ENCODE measurements at regions not wholly inside any gene's neighbourhood (a gene's known extent, or its start where the extent isn't known, plus 50 kb on each side); places are given as distances from the start of the nearest gene placed in this dataset.

GRCh38 chr10:10883737-10884136 lies 133.9 kb upstream of the CELF2 start:
- Mint-ChIP-seq H3K27ac (no peak overlapping the region), H3K9me3 (peaks cover 7% of the 10 kb centered on the region), H3K36me3 (peaks cover 4% of the 10 kb centered on the region), H3K27me3 (peaks cover 12% of the 10 kb centered on the region), H3K4me3 (no peak overlapping the region), H3K4me1 (no peaks in the 10 kb centered on the region)
- DNase-seq (ENCODE audit: low spot score in 2 of 2), result no peak
- no peak for ATAC-seq (ENCODE audit: low read depth)

GRCh38 chr10:10886861-10887531 lies 130.7 kb upstream of the CELF2 start:
- no peak overlapping the region for H3K27ac Mint-ChIP-seq
- DNase-seq (ENCODE audit: low spot score in 2 of 2) (no peak), ATAC-seq (ENCODE audit: low read depth) (no peak)
- peaks cover 7% of the 10 kb centered on the region for H3K9me3 Mint-ChIP-seq
- peaks cover 4% of the 10 kb centered on the region for H3K36me3 Mint-ChIP-seq
- no peak overlapping the region for H3K4me3 Mint-ChIP-seq
- H3K27me3 Mint-ChIP-seq, result peaks cover 12% of the 10 kb centered on the region
- no peaks in the 10 kb centered on the region for H3K4me1 Mint-ChIP-seq

GRCh38 chr10:10891124-10892082 lies 126.3 kb upstream of the CELF2 start:
- ATAC-seq (ENCODE audit: low read depth) (no peak), DNase-seq (ENCODE audit: low spot score in 2 of 2) (no peak)
- H3K4me1 Mint-ChIP-seq, result no peaks in the 10 kb centered on the region
- H3K27ac Mint-ChIP-seq, result no peak overlapping the region
- H3K4me3 Mint-ChIP-seq, result no peak overlapping the region
- H3K27me3 Mint-ChIP-seq, result peaks cover 10% of the 10 kb centered on the region
- peaks cover 5% of the 10 kb centered on the region for H3K9me3 Mint-ChIP-seq
- no peaks in the 10 kb centered on the region for H3K36me3 Mint-ChIP-seq

GRCh38 chr10:10892290-10892875 lies 125.3 kb upstream of the CELF2 start:
- DNase-seq (ENCODE audit: low spot score in 2 of 2) (no peak), ATAC-seq (ENCODE audit: low read depth) (no peak)
- Mint-ChIP-seq H3K4me3 (no peak overlapping the region), H3K9me3 (peaks cover 5% of the 10 kb centered on the region), H3K4me1 (no peaks in the 10 kb centered on the region), H3K27ac (no peak overlapping the region), H3K36me3 (no peaks in the 10 kb centered on the region), H3K27me3 (peaks cover 10% of the 10 kb centered on the region)

GRCh38 chr10:10897400-10897799 lies 120.3 kb upstream of the CELF2 start:
- Mint-ChIP-seq H3K4me3 (no peak overlapping the region), H3K9me3 (peaks cover 5% of the 10 kb centered on the region), H3K4me1 (no peaks in the 10 kb centered on the region), H3K27ac (no peak overlapping the region), H3K36me3 (no peaks in the 10 kb centered on the region), H3K27me3 (peaks cover 10% of the 10 kb centered on the region)
- ATAC-seq (ENCODE audit: low read depth) (no peak), DNase-seq (ENCODE audit: low spot score in 2 of 2) (no peak)

- Mint-ChIP-seq H3K27ac (no peak overlapping the region), H3K9me3 (no peaks in the 10 kb centered on the region), H3K4me3 (no peak overlapping the region), H3K4me1 (no peaks in the 10 kb centered on the region), H3K27me3 (peaks cover 8% of the 10 kb centered on the region), H3K36me3 (no peaks in the 10 kb centered on the region)
- ATAC-seq (ENCODE audit: low read depth) (no peak), DNase-seq (ENCODE audit: low spot score in 2 of 2) (no peak)
These were observed 115.8 kb upstream of the CELF2 start for GRCh38 chr10:10901906-10902305.

GRCh38 chr10:10902951-10903350 lies 114.7 kb upstream of the CELF2 start:
- no peak for DNase-seq (ENCODE audit: low spot score in 2 of 2)
- no peaks in the 10 kb centered on the region for H3K4me1 Mint-ChIP-seq
- no peak overlapping the region for H3K27ac Mint-ChIP-seq
- no peaks in the 10 kb centered on the region for H3K9me3 Mint-ChIP-seq
- no peak overlapping the region for H3K4me3 Mint-ChIP-seq
- peaks cover 9% of the 10 kb centered on the region for H3K27me3 Mint-ChIP-seq
- ATAC-seq (ENCODE audit: low read depth), result no peak
- no peaks in the 10 kb centered on the region for H3K36me3 Mint-ChIP-seq

- no peak for DNase-seq (ENCODE audit: low spot score in 2 of 2)
- H3K36me3 Mint-ChIP-seq, result no peaks in the 10 kb centered on the region
- ATAC-seq (ENCODE audit: low read depth), result no peak
- no peaks in the 10 kb centered on the region for H3K4me1 Mint-ChIP-seq
- H3K4me3 Mint-ChIP-seq, result no peak overlapping the region
- H3K9me3 Mint-ChIP-seq, result no peaks in the 10 kb centered on the region
- H3K27ac Mint-ChIP-seq, result no peak overlapping the region
- H3K27me3 Mint-ChIP-seq, result peaks cover 9% of the 10 kb centered on the region
These were observed 114.1 kb upstream of the CELF2 start for GRCh38 chr10:10903620-10904019.

GRCh38 chr10:10910634-10911033 lies 107.0 kb upstream of the CELF2 start:
- no peak for ATAC-seq (ENCODE audit: low read depth)
- H3K4me1 Mint-ChIP-seq, result no peaks in the 10 kb centered on the region
- no peak overlapping the region for H3K4me3 Mint-ChIP-seq
- H3K36me3 Mint-ChIP-seq, result no peaks in the 10 kb centered on the region
- peaks cover 2% of the 10 kb centered on the region for H3K9me3 Mint-ChIP-seq
- no peak overlapping the region for H3K27ac Mint-ChIP-seq
- DNase-seq (ENCODE audit: low spot score in 2 of 2), result no peak
- H3K27me3 Mint-ChIP-seq, result peaks cover 12% of the 10 kb centered on the region

- no peaks in the 10 kb centered on the region for H3K4me1 Mint-ChIP-seq
- peaks cover 12% of the 10 kb centered on the region for H3K27me3 Mint-ChIP-seq
- no peak overlapping the region for H3K4me3 Mint-ChIP-seq
- no peak for DNase-seq (ENCODE audit: low spot score in 2 of 2)
- no peaks in the 10 kb centered on the region for H3K36me3 Mint-ChIP-seq
- H3K9me3 Mint-ChIP-seq, result peaks cover 2% of the 10 kb centered on the region
- no peak for ATAC-seq (ENCODE audit: low read depth)
- H3K27ac Mint-ChIP-seq, result no peak overlapping the region
These were observed 106.6 kb upstream of the CELF2 start for GRCh38 chr10:10911035-10911434.

GRCh38 chr10:10911471-10911921 lies 106.2 kb upstream of the CELF2 start:
- Mint-ChIP-seq H3K27ac (no peak overlapping the region), H3K4me3 (no peak overlapping the region), H3K36me3 (no peaks in the 10 kb centered on the region), H3K9me3 (peaks cover 2% of the 10 kb centered on the region), H3K4me1 (no peaks in the 10 kb centered on the region), H3K27me3 (peaks cover 12% of the 10 kb centered on the region)
- no peak for DNase-seq (ENCODE audit: low spot score in 2 of 2)
- no peak for ATAC-seq (ENCODE audit: low read depth)

GRCh38 chr10:10914144-10914543 lies 103.5 kb upstream of the CELF2 start:
- Mint-ChIP-seq H3K4me3 (no peak overlapping the region), H3K9me3 (peaks cover 2% of the 10 kb centered on the region)

GRCh38 chr10:10915215-10915614 lies 102.5 kb upstream of the CELF2 start:
- Mint-ChIP-seq H3K9me3 (peaks cover 2% of the 10 kb centered on the region), H3K4me1 (no peaks in the 10 kb centered on the region), H3K36me3 (no peaks in the 10 kb centered on the region), H3K4me3 (no peak overlapping the region), H3K27ac (no peak overlapping the region), H3K27me3 (peaks cover 5% of the 10 kb centered on the region)
- DNase-seq (ENCODE audit: low spot score in 2 of 2), result no peak
- no peak for ATAC-seq (ENCODE audit: low read depth)

More at GRCh38 chr10:10914144-10914543, 103.5 kb upstream of the CELF2 start:
- no peak for DNase-seq (ENCODE audit: low spot score in 2 of 2)
- no peaks in the 10 kb centered on the region for H3K4me1 Mint-ChIP-seq
- ATAC-seq (ENCODE audit: low read depth), result no peak
- H3K27me3 Mint-ChIP-seq, result peaks cover 10% of the 10 kb centered on the region
- no peak overlapping the region for H3K27ac Mint-ChIP-seq
- no peaks in the 10 kb centered on the region for H3K36me3 Mint-ChIP-seq

- peaks cover 4% of the 10 kb centered on the region for H3K9me3 Mint-ChIP-seq
- H3K27ac Mint-ChIP-seq, result no peak overlapping the region
- no peak for ATAC-seq (ENCODE audit: low read depth)
- H3K36me3 Mint-ChIP-seq, result no peaks in the 10 kb centered on the region
- H3K4me3 Mint-ChIP-seq, result no peak overlapping the region
- peaks cover 9% of the 10 kb centered on the region for H3K27me3 Mint-ChIP-seq
- DNase-seq (ENCODE audit: low spot score in 2 of 2), result no peak
- H3K4me1 Mint-ChIP-seq, result no peaks in the 10 kb centered on the region
These were observed 100.6 kb upstream of the CELF2 start for GRCh38 chr10:10917031-10917430.

All from memory B cell (primary cell).